ENCODE measurements at regions not wholly inside any gene's neighbourhood (a gene's known extent, or its start where the extent isn't known, plus 50 kb on each side); places are given as distances from the start of the nearest gene placed in this dataset.

DNA sequence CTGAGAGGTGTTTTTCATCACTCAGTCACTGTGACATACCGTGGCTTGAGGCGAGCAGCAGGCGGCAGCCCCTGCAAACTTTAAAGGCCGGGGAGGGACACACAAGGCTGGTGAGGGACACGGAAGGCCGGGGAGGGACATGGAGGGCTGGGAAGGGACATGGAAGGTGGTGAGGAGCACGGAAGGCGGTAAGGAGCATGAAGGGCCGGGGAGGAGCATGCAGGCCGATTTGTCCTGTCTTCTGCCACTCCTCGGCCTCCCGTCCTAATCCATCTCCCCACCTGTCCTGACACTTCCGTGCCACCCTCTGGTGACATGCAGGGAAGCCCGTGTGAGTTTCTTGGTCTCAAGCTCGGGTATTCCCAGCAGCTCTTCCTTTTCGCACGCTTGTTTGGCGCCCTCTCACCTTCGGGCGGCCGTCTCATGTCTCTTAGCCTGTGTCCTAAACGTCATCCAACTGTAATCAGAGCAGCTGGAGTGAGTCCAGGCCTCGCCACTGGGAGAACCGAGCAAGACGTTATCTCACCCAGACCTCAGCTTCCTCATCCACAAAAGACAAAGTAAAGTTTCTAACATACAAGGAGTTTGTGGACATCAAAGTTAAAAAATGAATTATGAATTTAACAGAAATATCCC, 126.5 kb downstream of the MRPL36 start:
- H3K4me3 ChIP-seq = no peak overlapping the region
- no peak overlapping the region for H3K27ac ChIP-seq

- H3K27ac ChIP-seq = no peak overlapping the region
- H3K4me3 ChIP-seq = no peak overlapping the region
These were observed 127.2 kb downstream of the MRPL36 start for GRCh38 chr5:1672396-1672795.

GRCh38 chr5:1671351-1671750, 128.3 kb downstream of the MRPL36 start:
- Histone ChIP-seq H3K4me3 (no peak overlapping the region), H3K27ac (no peak overlapping the region)

GRCh38 chr5:1670351-1670750, 129.3 kb downstream of the MRPL36 start:
- no peak overlapping the region for H3K27ac ChIP-seq
- H3K4me3 ChIP-seq = no peak overlapping the region

DNA sequence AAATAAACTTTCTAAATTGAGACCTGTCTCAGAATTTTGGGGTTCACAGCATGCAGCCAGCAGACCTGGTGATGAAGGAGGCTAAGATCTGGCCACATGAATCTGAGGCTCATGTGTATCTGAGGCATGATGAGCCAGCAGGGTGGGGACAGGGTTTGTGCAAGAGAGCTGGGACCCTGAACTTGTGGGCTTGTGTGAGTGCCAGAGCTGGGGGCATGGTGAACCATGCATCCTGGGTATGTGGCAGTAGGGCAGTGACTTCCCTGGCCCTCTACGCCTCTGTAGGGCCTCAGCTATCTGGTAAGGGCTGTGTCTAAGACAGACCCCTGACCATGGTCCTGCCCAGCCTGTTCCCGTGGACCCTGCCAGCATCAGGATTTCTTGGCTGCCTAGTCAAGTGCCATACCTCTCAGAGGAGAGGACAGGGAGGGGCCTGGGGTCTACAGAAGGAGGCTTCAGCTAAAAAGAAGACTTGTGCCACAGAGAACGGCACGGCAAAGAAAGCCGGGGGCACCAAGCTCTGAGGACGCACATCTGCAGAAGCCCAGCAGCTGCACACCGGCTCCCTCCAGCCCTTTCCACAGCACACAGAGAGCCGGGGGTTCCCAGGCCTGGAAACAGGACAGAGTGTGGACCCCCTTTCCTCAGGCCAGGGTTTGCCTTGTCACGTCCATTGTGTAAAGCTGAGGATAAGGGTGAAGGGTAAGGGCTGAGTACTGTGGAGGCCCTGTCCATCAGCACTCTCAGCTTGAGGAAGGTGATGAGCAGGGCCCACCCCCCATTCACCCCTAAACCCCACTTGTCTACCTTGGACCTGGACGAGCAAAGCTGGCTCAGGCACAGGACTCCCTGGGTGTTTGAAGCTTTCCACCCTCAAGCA, 130.1 kb downstream of the MRPL36 start:
- Histone ChIP-seq H3K27ac (no peak overlapping the region), H3K4me3 (no peak overlapping the region)

DNA sequence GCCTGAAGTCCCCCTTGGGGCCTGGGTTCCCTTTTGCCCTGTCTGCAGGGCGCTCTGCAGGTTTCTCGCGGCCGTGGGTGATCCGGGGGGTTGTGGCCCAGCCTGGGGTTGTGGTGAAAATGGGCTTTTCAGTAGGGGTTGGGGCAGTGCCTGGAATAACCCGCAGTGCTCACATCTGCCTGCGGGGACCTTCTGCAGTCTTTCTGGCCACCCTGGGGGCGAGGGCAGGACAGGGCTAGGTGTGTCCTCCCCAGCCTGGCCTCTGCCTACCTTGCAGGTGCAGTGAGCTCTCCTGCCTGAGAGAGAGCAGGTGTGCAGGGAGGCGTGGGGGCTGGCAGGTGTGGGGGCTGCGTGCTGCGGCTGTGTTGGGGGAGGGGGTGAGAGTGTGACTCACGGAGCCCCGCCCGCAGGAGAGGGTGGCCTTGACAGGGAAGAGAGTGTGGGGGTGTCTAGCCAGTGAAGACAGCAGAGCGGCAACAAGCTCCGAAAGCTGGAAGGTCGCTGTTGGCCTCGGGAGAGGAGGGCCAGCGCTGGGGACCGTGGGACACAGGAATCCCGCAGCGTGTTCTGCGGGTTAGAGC, 131.4 kb downstream of the MRPL36 start:
- H3K27ac ChIP-seq = no peak overlapping the region
- no peak overlapping the region for H3K4me3 ChIP-seq

DNA sequence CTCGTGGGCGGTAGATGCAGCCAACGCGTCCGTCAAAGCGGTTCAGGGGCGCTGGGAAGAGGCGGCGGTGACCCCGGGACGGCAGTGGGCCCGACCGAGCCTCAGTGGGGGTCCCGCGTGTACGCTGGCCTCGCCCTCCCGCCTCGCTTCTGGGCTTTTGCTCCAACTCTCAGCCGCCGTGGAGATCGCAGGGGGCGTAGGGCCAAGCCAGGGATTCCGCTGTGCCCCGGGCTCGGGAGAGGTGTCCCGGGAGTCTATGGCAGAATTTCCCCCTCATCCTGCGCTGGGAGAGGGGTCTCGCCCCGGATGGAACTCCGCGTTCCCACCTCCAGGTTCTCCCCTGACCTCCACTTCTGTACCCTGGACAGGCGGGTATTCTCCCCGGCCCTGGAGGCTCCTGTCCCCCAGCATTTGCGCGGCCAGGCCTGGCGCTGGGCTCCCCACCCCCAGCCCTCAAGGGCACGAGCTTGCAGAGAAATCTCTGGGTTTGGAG, 131.9 kb downstream of the MRPL36 start:
- Histone ChIP-seq H3K27ac (no peak overlapping the region), H3K4me3 (peak overlapping the region in 3 of 7 experiments; percentile 15 to 26 (median 25))

DNA sequence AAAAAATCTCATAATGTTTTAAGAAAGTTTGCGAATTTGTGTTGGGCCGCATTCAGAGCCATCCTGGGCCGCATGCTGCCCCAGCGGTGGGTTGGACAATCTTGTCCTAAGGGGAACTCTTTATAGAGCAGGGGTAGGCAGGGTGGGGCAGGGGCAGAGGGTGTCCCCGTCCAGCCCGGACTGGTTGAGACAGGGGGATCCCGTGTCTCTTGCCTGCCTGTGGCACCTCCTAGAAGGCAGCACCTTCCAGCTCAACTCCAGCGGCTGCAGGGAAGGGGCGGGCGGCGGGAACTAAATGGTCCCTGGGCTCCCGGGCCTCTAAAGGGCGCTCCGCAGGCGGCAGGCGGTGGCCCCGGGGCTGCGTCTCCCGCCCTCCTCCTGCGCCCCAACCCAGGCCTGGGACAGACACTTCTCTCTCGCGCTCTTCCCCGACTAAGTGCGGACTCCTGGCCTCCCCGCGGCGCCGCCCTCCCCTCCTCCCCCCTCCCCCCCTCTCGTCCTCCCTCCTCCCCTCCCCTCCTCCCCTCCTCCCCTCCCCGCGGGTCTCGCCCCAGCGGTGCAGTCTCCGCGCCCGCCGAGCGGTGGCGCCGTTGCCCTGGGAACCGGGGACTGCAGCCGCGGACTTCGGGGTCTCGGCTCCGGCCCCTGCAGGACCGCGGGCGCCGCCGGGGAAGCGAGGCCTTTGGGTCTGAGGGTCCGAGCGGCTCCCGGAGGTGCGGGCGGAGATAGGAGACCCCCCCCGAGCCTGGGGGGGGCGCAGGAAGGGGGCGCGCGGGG, 132.6 kb downstream of the MRPL36 start:
- Histone ChIP-seq H3K4me3 (peak overlapping the region in 3 of 7 experiments; percentile 15 to 26 (median 25)), H3K27ac (no peak overlapping the region)

GRCh38 chr5:1666221-1666620, 133.4 kb downstream of the MRPL36 start:
- H3K4me3 ChIP-seq = no peak overlapping the region
- H3K27ac ChIP-seq = no peak overlapping the region

DNA sequence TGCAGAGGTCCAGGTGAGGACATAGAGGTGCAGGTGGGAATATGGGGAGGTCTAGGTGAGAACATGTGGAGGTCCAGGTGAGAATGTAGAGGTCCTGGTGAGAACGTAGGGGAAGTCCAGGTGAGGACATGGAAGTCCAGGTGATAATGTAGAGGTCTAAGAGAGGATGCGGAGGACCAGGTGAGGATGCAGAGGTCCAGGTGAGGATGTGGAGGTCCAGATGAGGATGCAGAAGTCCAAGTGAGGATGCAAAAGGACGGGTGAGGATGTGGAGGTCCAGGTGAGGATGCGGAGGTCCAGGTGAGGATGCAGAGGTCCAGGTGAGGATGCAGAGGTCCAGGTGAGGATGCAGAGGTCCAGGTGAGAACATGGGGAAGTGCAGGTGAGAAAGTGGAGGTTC, 133.8 kb downstream of the MRPL36 start:
- Histone ChIP-seq H3K27ac (no peak overlapping the region), H3K4me3 (no peak overlapping the region)

- H3K4me3 ChIP-seq = no peak overlapping the region
- no peak overlapping the region for H3K27ac ChIP-seq
These were observed 134.4 kb downstream of the MRPL36 start for GRCh38 chr5:1665231-1665630.

DNA sequence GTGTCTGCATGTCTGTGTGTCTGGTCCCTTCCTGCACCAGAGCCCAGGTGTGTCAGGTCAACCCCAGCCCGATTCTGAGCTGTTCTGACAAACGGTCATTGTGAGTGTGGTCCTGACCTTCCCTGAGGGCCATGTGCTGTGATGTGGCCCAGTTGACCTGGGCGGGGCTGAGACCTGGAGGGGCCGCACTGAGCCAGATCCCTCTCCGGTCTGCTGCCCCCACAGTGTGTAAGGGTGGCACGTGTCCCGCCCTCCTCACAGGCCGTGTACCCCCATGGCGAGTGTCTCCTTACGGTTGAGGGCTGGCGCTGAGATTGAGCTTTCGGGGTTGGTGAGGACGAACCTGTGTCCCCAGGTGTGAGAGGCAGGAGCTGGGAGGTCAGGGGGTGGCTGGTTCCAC, 136.5 kb downstream of the MRPL36 start:
- no peak overlapping the region for H3K27ac ChIP-seq
- no peak overlapping the region for H3K4me3 ChIP-seq

DNA sequence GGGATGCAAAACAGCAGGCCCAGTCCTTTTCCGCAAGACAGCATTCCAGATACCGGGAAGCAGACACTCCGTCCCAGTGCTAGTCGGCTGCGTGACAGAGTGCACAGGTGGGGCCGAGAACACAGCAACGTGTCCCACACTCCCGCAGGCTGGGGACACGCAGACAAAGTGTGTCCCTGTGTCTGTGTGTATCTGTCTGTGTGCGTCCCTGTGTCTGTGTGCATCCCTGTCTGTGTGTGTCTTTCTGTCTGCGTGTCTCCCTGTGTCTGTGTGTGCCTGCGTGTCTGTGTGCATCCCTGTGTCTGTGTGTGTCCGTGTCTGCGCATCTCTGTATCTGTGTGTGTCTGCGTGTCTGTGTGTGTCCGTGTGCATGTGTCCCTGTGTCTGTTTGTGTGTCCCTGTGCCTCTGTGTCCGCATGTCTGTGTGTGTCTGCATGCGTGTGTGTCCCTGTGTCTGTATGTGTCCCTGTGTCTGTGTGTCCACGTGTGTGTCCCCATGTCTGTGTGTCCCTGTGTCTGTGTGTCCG, 137.0 kb downstream of the MRPL36 start:
- H3K4me3 ChIP-seq = no peak overlapping the region
- no peak overlapping the region for H3K27ac ChIP-seq

- Histone ChIP-seq H3K4me3 (no peak overlapping the region), H3K27ac (no peak overlapping the region)
These were observed 137.6 kb downstream of the MRPL36 start for GRCh38 chr5:1661831-1662558.

- Histone ChIP-seq H3K4me3 (no peak overlapping the region), H3K27ac (no peak overlapping the region)
These were observed 137.6 kb upstream of the LPCAT1 start for GRCh38 chr5:1661311-1661710.

GRCh38 chr5:1660511-1660910, 136.8 kb upstream of the LPCAT1 start:
- Histone ChIP-seq H3K4me3 (no peak overlapping the region), H3K27ac (no peak overlapping the region)

- H3K4me3 ChIP-seq = no peak overlapping the region
- H3K27ac ChIP-seq = no peak overlapping the region
These were observed 136.2 kb upstream of the LPCAT1 start for GRCh38 chr5:1660001-1660400.

- Histone ChIP-seq H3K27ac (no peak overlapping the region), H3K4me3 (no peak overlapping the region)
These were observed 135.6 kb upstream of the LPCAT1 start for GRCh38 chr5:1659100-1659981.
